Motor neuron (in vitro differentiated cells): ENCODE measurements at regions not wholly inside any gene's neighbourhood (a gene's known extent, or its start where the extent isn't known, plus 50 kb on each side); places are given as distances from the start of the nearest gene placed in this dataset.

Experiments used
- ATAC-seq, 8 experiments: fragments of 200-7000 bp; cut with Tn5 transposase; replicated peaks in 6 of 8; 2 replicates each; pipeline ENCODE4 v1.8.0; 2021; ENCODE audit warnings: mild to moderate bottlenecking in 8 of 8, moderate library complexity in 8 of 8
- H3K27ac ChIP-seq, 2 donors: fragments of 250-450 bp; sonication (Bioruptor Pico); 2 replicates each; pipeline ENCODE4 v1.9.0; 2021; ENCODE audit warnings: antibody characterized with exemption in 2 of 2, mild to moderate bottlenecking in 2 of 2, moderate library complexity in 1 of 2
- H3K4me1 ChIP-seq, 2 donors: fragments of 250-450 bp; sonication (Bioruptor Pico); replicated peaks in 1 of 2; 2 replicates each; pipeline ENCODE4 v1.6.1; 2021; ENCODE audit warnings: antibody characterized with exemption in 2 of 2, mild to moderate bottlenecking in 2 of 2, moderate library complexity in 1 of 2
- H3K4me3 ChIP-seq, 5 donors: fragments of 250-450 bp; sonication (Bioruptor Pico); 2 replicates each; pipeline ENCODE4 v1.9.0; 2021; ENCODE audit warnings: antibody characterized with exemption in 5 of 5, mild to moderate bottlenecking in 5 of 5, moderate library complexity in 4 of 5
- WGBS, 10 experiments: fragments of 450-650 bp; shearing (Covaris generic); methylation state at CpG; one replicate each; pipeline ENCODE4 v1.0.0; 2022; 5-methylcytosine and 5-hydroxymethylcytosine counted together
- in situ Hi-C, 9 experiments: fragments of 400-800 bp; cut with MboI; loops; one replicate each; pipeline ENCODE4 v1.15.0; 2021; ENCODE audit warnings: low sequenced_read_pairs in 9 of 9, low pct_unique_long_range_greater_than_20kb in 2 of 9; ENCODE audit not compliant: unreplicated experiment in 9 of 9

GRCh38 chr14:42869681-42870080 is 1263.0 kb downstream of the LRFN5 start:
- ATAC-seq, result peak in 2 of 8 experiments; percentile 34 to 43
- 50 to 100% (median 83%) methylated on average over 1 of the region's 1 CpG; no CpG with 5 or more reads in 6 of the 10 experiments for WGBS, 10 experiments
- Histone ChIP-seq H3K4me3 (no peak overlapping the region), H3K27ac (no peak overlapping the region), H3K4me1 (peaks cover 3 to 4% of the 10 kb centered on the region in 2 donors)
- in situ Hi-C loops, result no loop called here

DNA sequence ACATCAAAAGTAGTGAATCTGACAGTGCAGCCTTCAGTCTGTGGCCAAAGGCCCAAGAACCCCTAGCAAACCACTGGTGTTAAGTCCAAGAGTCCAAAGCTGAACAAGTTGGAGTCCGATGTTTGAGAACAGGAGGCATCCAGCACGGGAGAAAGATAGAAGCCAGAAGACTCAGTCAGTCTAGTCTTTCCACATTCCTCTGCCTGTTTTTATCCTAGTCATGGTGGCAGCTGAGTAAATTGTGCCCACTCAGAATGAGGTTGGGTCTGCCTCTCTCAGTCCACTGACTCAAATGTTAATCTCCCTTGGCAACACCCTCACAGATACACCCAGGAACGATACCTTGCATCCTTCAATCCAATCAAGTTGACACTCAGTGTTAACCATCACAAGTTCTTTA is 1255.4 kb downstream of the LRFN5 start:
- ATAC-seq, result peak in 1 of 8 experiments; percentile 86
- in situ Hi-C loops, result no loop called here
- 13 to 100% (median 85%) methylated on average over 1 to 3 of the region's 3 CpGs; no CpG with 5 or more reads in 4 of the 10 experiments for WGBS, 10 experiments

DNA sequence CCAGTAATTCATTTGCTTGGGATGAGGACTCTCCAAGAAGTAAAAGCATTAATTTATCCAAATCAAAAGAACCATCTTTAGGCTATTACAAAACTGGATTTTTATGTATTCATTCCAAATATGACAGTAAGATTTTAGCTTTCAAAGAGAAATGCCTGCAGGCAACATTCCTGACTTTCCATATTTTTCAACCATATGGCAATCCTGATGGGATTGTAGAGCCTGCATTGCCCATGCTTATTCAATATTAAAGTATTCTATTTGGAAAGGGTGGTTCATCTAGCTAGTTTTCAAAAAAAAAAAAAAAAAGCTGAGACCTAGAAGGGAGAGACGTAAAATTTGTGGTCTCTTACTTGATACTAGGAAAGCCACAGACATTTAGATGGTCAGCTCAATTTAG is 1253.7 kb downstream of the LRFN5 start:
- in situ Hi-C loops, result no loop called here
- no peak overlapping the region for H3K4me3 ChIP-seq
- peak in 1 of 8 experiments; percentile 87 for ATAC-seq
- WGBS, 10 experiments, result 0 to 100% (median 71%) methylated on average over 1 of the region's 1 CpG; no CpG with 5 or more reads in 1 of the 10 experiments
- H3K27ac ChIP-seq, result no peak overlapping the region
- no peaks in the 10 kb centered on the region for H3K4me1 ChIP-seq

More for the DNA sequence above, 1255.4 kb downstream of the LRFN5 start:
- no peaks in the 10 kb centered on the region for H3K4me1 ChIP-seq
- H3K4me3 ChIP-seq, result no peak overlapping the region
- no peak overlapping the region for H3K27ac ChIP-seq

- no peak overlapping the region for H3K27ac ChIP-seq
- H3K4me1 ChIP-seq, result no peaks in the 10 kb centered on the region
- ATAC-seq, result no peak
- H3K4me3 ChIP-seq, result no peak overlapping the region
- 0 to 100% (median 80%) methylated on average over 1 of the region's 1 CpG; no CpG with 5 or more reads in 5 of the 10 experiments for WGBS, 10 experiments
- in situ Hi-C loops, result no loop called here
These were observed 1249.4 kb downstream of the LRFN5 start for GRCh38 chr14:42856106-42856505.

DNA sequence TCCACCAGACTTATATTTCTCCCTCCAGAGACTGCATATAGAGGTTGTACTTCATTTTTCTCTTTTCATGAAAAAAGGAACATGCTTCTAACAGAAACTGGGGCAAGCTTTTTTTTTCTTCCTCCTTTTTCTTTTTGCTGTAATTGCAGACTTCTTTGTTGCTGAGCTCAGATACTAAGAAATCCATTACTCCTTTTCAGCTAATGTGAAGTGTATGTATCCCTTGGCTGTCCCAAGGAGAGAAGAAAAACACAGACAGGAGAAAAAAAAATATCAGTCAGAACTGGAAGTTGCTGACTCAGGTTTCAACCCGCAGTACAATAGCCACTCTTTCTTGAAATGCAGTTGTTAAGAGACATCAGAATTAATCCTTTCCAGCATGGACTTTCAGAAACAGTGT is 1248.4 kb downstream of the LRFN5 start:
- WGBS, 10 experiments, result 0 to 33% (median 0%) methylated on average over 1 of the region's 1 CpG; no CpG with 5 or more reads in 3 of the 10 experiments
- Histone ChIP-seq H3K4me1 (no peaks in the 10 kb centered on the region), H3K4me3 (no peak overlapping the region), H3K27ac (no peak overlapping the region)
- ATAC-seq, result peak in 5 of 8 experiments; percentile 43 to 73 (median 56)
- in situ Hi-C loops, result no loop called here

DNA sequence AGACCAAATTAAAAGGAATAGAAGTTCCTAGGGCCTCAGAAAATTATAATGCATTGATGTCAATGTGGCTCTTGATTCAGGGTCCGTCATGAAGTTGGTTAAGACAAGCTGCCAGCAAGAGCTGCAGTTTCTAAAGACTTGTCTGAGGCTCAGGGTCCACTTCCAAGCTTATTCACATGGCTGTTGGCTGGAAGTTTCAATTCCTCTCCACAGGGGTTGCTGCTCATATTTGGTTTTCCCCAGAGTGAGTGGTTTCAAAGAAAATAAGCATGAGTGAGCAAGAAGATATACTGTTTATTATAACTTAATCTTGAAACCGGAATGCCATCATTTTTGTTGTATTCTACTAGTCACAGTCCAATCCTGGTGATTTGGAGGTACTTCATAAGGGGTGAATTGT is 1247.4 kb downstream of the LRFN5 start:
- Histone ChIP-seq H3K27ac (no peak overlapping the region), H3K4me3 (no peak overlapping the region), H3K4me1 (no peaks in the 10 kb centered on the region)
- in situ Hi-C loops, result no loop called here
- WGBS, 10 experiments, result 7 to 100% (median 88%) methylated on average over 1 to 2 of the region's 2 CpGs; no CpG with 5 or more reads in 3 of the 10 experiments
- no peak for ATAC-seq

GRCh38 chr14:42848652-42849051 is 1242.0 kb downstream of the LRFN5 start:
- Histone ChIP-seq H3K27ac (no peak overlapping the region), H3K4me1 (no peaks in the 10 kb centered on the region), H3K4me3 (no peak overlapping the region)
- WGBS, 10 experiments, result 0 to 100% (median 60%) methylated on average over 1 of the region's 1 CpG; no CpG with 5 or more reads in 3 of the 10 experiments
- ATAC-seq, result no peak
- in situ Hi-C loops, result no loop called here

DNA sequence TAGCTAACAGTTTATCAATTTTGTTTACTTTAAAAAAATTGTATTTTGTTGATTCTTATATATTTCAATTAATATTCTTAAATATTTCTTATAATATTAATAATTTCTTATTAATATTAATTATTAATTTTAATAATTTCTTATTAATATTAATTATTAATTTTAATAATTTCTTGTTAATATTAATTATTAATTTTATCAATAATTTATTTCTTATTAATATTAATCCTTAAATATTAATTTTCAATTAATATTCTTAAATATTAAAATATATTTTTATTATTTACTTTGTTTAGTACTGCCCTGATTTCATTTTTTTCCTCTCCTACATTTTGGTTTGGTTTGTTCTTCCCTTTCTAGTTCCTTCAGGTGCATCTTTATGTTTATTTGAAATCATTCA is 1208.1 kb downstream of the LRFN5 start:
- no peak overlapping the region for H3K27ac ChIP-seq
- ATAC-seq, result no peak
- in situ Hi-C loops, result no loop called here
- H3K4me1 ChIP-seq, result no peaks in the 10 kb centered on the region
- H3K4me3 ChIP-seq, result no peak overlapping the region

DNA sequence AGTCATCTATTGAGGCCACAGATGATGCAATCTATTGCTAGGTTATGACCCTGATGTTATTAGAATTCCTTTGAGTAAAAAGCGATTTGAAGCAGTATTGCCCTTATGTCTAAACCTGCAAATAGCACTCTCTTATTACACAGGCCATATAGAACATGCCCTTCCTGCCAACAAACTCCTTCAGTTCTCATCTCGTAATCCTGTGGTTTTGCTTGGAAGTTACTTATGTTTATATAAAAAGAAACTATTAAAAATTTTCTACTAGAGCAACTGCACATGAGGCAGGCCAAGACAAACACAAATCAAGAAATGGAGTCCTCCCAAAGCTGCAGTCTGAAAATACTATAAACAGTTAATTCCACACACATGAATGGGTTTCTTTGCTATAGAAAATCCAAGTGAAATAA is 1200.2 kb downstream of the LRFN5 start:
- no peak for ATAC-seq
- no peak overlapping the region for H3K4me3 ChIP-seq
- WGBS, 10 experiments, result 0 to 100% (median 67%) methylated on average over 1 to 2 of the region's 2 CpGs; no CpG with 5 or more reads in 1 of the 10 experiments
- no peak overlapping the region for H3K27ac ChIP-seq
- H3K4me1 ChIP-seq, result peaks cover 0 to 3% of the 10 kb centered on the region in 2 donors
- in situ Hi-C loops, result no loop called here

DNA sequence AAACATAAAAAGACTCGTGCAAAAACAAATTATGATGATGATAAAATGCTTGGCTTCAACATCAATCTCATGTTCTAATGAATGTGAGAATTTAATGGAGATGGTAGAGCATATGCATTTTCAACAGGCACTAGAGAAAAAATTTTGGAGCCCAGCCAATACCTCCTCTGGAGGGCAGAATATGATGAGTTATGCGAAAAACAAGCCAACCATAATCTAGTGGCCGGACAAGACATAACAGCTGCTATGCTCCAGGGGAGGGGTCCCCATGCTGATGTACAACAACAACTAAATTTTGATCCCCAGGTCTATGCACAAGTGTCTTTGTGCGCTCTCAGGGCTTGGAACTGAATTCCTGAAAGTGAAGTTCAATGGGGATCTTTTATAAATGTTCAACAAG is 1197.5 kb downstream of the LRFN5 start:
- in situ Hi-C loops, result no loop called here
- Histone ChIP-seq H3K27ac (no peak overlapping the region), H3K4me3 (no peak overlapping the region), H3K4me1 (peaks cover 0 to 3% of the 10 kb centered on the region in 2 donors)
- ATAC-seq, result peak in 1 of 8 experiments; percentile 14
- 20 to 100% (median 90%) methylated on average over 1 to 4 of the region's 4 CpGs; no CpG with 5 or more reads in 1 of the 10 experiments for WGBS, 10 experiments

DNA sequence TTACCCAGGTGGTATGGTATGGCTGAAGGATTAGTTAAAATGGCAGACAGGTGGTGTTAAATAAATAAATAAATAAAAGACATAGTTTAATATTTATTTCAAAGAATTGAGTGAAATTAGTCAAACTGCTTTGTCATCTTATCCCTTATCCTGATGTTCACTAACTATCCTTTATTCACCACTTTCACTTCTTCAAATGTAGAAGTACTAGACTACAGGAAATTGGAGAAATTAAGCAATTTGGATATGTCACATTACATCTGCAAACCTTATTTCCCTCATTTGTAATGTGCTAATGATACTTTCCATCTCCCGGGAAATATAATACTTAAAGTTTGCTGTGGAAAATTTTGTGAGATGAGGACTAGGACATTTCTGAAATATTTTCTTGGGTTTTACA is 1195.7 kb downstream of the LRFN5 start:
- 0 to 100% (median 92%) methylated on average over 1 of the region's 1 CpG for WGBS, 10 experiments
- no peak for ATAC-seq
- Histone ChIP-seq H3K4me3 (no peak overlapping the region), H3K27ac (no peak overlapping the region), H3K4me1 (peaks cover 0 to 3% of the 10 kb centered on the region in 2 donors)
- in situ Hi-C loops, result no loop called here

DNA sequence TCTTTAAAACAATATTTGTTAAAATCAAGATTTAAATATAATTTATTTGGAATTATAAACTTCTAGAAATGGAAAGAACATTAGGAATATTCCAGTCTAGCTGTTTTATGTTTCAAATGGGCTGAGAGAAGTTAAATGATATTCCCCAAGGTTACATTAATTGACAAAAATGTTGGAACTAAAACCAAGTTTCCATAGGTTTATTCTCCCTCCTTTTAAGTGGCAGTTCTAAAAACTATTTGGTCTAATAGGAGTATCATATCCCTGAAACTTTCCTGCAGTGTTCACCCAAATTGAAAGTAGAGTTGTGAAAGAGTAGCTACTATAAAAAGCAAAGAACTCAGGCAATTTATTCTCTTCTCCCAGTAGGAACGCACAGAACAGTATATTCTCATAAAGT is 1185.5 kb downstream of the LRFN5 start:
- ATAC-seq, result no peak

GRCh38 chr14:42782754-42783153 is 1176.1 kb downstream of the LRFN5 start:
- 16 to 94% (median 85%) methylated on average over 2 to 3 of the region's 3 CpGs for WGBS, 10 experiments
- in situ Hi-C loops, result no loop called here
- Histone ChIP-seq H3K4me3 (no peak overlapping the region), H3K4me1 (no peaks in the 10 kb centered on the region), H3K27ac (no peak overlapping the region)
- ATAC-seq, result no peak

More for the DNA sequence above, 1185.5 kb downstream of the LRFN5 start:
- Histone ChIP-seq H3K4me3 (no peak overlapping the region), H3K27ac (no peak overlapping the region), H3K4me1 (no peaks in the 10 kb centered on the region)
- in situ Hi-C loops, result no loop called here
- 0 to 100% (median 82%) methylated on average over 1 of the region's 1 CpG; no CpG with 5 or more reads in 2 of the 10 experiments for WGBS, 10 experiments

DNA sequence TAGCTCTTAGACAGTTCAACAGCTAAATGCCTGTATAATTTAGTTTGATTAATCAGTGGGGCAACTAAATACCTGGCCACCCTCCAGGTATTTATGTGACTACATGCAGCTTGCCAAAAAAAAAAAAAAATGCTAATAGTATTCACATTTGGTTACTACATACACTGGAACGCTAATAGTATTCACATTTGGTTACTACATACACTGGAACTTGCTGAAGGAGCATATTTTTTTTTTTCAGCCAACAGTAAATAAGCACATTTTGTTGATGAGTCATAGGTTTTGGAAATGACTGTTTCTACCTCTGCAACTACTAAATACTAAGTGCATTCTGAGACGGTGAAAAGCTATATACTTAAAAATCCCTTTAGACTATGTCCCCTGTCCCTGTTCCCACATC is 1172.3 kb downstream of the LRFN5 start:
- WGBS, 10 experiments, result 0 to 100% (median 45%) methylated on average over 1 to 2 of the region's 2 CpGs; no CpG with 5 or more reads in 2 of the 10 experiments
- in situ Hi-C loops, result no loop called here

More for the DNA sequence above, 1172.3 kb downstream of the LRFN5 start:
- peak in 1 of 8 experiments; percentile 20 for ATAC-seq
- no peak overlapping the region for H3K27ac ChIP-seq
- H3K4me1 ChIP-seq, result no peaks in the 10 kb centered on the region
- H3K4me3 ChIP-seq, result no peak overlapping the region
